ENCODE measurements at regions not wholly inside any gene's neighbourhood (a gene's known extent, or its start where the extent isn't known, plus 50 kb on each side); places are given as distances from the start of the nearest gene placed in this dataset.
A peak's percentile ranks its signal among the peaks of the same experiment; 100 is the strongest.

DNA sequence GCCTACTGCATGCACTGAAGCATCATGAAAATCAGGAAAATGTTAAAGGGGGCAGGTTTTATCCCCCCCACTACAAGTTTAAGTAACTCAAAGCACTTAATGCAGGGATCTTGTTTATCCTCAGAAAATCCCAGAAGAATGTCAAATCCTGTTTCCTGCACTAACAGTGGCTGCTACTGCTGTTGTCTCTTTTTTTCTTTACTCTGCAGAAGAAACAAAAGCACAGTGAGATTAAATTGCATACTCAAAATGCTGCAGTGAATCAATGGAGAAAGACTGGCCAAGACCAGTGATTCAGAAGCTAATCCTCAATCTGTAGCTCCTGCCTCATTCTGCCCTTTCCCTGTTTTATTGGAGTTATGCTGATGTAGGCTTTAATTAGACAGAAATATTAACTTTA is 332.3 kb upstream of the FIGN start:
- TF ChIP-seq, protein P1, sequence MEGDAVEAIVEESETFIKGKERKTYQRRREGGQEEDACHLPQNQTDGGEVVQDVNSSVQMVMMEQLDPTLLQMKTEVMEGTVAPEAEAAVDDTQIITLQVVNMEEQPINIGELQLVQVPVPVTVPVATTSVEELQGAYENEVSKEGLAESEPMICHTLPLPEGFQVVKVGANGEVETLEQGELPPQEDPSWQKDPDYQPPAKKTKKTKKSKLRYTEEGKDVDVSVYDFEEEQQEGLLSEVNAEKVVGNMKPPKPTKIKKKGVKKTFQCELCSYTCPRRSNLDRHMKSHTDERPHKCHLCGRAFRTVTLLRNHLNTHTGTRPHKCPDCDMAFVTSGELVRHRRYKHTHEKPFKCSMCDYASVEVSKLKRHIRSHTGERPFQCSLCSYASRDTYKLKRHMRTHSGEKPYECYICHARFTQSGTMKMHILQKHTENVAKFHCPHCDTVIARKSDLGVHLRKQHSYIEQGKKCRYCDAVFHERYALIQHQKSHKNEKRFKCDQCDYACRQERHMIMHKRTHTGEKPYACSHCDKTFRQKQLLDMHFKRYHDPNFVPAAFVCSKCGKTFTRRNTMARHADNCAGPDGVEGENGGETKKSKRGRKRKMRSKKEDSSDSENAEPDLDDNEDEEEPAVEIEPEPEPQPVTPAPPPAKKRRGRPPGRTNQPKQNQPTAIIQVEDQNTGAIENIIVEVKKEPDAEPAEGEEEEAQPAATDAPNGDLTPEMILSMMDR (IDR thresholded peaks at IDR 0.05), result no peak
- DNase-seq, result no peak
- no peak overlapping the region for H3K4me3 Mint-ChIP-seq
- no peak overlapping the region for H3K27ac Mint-ChIP-seq
- no peaks in the 10 kb centered on the region for H3K27me3 Mint-ChIP-seq (ENCODE audit: insufficient read depth)
- no peaks in the 10 kb centered on the region for H3K4me1 Mint-ChIP-seq (ENCODE audit: low read depth)
- H3K9me3 Mint-ChIP-seq, result no peaks in the 10 kb centered on the region
- no peaks in the 10 kb centered on the region for H3K36me3 Mint-ChIP-seq (ENCODE audit: low read depth)

- Mint-ChIP-seq H3K36me3 (ENCODE audit: low read depth) (no peaks in the 10 kb centered on the region), H3K27ac (no peak overlapping the region), H3K4me3 (no peak overlapping the region), H3K4me1 (ENCODE audit: low read depth) (no peaks in the 10 kb centered on the region), H3K27me3 (ENCODE audit: insufficient read depth) (no peaks in the 10 kb centered on the region), H3K9me3 (no peaks in the 10 kb centered on the region)
- DNase-seq, result no peak
- TF ChIP-seq, protein P1 (IDR thresholded peaks at IDR 0.05), result no peak
These were observed 330.3 kb upstream of the FIGN start for GRCh38 chr2:164066095-164066494.

DNA sequence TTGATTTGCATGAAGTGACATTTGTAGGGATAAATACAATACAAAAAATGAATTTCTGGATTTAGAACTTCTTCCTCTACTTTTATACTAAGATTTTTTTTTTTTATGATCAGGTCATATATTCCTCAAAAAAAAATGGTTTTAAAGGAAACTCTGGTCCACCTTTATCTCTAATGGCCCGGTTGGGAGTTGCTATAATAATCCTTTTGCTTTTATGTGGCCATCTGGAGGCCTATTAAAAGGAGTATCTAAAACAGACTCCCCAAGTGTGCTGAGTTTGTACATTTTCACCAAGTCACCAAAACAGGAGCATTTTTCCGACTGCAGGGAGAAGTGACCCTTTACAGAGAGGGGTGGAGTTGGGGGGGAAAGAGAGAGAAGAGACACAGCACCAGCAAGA is 329.2 kb upstream of the FIGN start:
- TF ChIP-seq, protein P1 (IDR thresholded peaks at IDR 0.05), result no peak
- no peak overlapping the region for H3K27ac Mint-ChIP-seq
- H3K4me1 Mint-ChIP-seq (ENCODE audit: low read depth), result no peaks in the 10 kb centered on the region
- no peak overlapping the region for H3K4me3 Mint-ChIP-seq
- H3K27me3 Mint-ChIP-seq (ENCODE audit: insufficient read depth), result no peaks in the 10 kb centered on the region
- H3K36me3 Mint-ChIP-seq (ENCODE audit: low read depth), result no peaks in the 10 kb centered on the region
- no peak for DNase-seq
- H3K9me3 Mint-ChIP-seq, result no peaks in the 10 kb centered on the region

DNA sequence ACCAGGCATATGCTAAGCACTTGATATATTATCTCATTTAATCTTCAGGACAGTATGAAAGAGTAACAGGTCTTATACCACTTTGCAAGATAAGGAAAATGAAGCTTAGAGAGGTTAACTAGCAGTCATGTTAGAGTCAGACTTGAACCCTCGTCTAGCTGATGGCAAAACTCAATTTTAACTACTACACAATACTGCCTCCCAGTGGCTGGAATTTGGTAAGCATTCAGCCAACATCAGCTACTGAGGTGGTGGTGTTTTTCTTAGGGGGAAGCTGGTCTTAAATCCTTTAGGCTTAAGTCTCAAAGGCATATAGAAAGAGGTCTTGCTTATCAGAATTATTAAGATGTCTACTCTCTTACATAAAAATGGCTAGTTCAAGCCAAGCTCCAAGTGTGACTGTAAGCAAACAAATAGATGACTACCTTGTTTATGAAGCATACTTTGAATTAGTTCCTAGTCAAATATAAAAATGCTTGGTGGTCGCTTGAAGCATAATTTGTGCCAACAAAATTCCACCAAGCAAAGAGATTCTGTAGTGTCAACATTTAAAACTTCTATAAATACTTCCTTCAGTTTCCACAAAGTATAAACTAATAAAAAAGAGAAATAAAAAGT is 325.4 kb upstream of the FIGN start:
- peak; percentile 14 for DNase-seq
- Mint-ChIP-seq H3K27me3 (ENCODE audit: insufficient read depth) (0 out of 2 replicates have a peak, but pooled peaks cover 1% of the 10 kb centered on the region), H3K27ac (no peak overlapping the region), H3K4me3 (no peak overlapping the region), H3K4me1 (ENCODE audit: low read depth) (no peaks in the 10 kb centered on the region), H3K36me3 (ENCODE audit: low read depth) (no peaks in the 10 kb centered on the region), H3K9me3 (peaks cover 3% of the 10 kb centered on the region; the same call in 1 of the 2 replicates)
- TF ChIP-seq, protein P1 (IDR thresholded peaks at IDR 0.05), result peak; percentile 82

DNA sequence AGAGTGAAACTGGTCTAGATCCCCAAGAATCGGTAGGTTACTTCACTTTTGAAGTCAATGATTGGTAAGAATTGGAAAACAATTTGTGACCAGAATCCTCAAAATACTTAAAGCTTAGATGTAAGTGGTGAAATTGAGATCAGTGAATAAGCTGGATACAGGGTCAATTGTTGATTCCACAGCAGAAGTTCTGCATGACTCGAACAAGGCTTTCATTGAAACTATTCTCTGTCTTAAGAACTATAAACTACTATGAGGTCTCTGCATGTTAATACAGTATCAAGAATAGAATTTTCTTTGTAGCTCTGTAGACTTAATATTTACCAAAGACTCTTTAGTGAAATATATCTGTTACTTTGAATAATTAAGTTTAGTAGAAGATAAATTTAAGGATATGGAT is 324.2 kb upstream of the FIGN start:
- TF ChIP-seq, protein P1 (IDR thresholded peaks at IDR 0.05), result no peak
- H3K36me3 Mint-ChIP-seq (ENCODE audit: low read depth), result no peaks in the 10 kb centered on the region
- no peaks in the 10 kb centered on the region for H3K4me1 Mint-ChIP-seq (ENCODE audit: low read depth)
- no peak overlapping the region for H3K27ac Mint-ChIP-seq
- H3K27me3 Mint-ChIP-seq (ENCODE audit: insufficient read depth), result 0 out of 2 replicates have a peak, but pooled peaks cover 1% of the 10 kb centered on the region
- H3K4me3 Mint-ChIP-seq, result no peak overlapping the region
- peaks cover 3% of the 10 kb centered on the region; the same call in 1 of the 2 replicates for H3K9me3 Mint-ChIP-seq
- no peak for DNase-seq
